H9 (cell line): ENCODE measurements at regions not wholly inside any gene's neighbourhood (a gene's known extent, or its start where the extent isn't known, plus 50 kb on each side); places are given as distances from the start of the nearest gene placed in this dataset.

Experiments used
- DNase-seq: peaks from one replicate; pipeline ENCODE4 v3.0.0-alpha.2; 2017
- H2AFZ ChIP-seq: one replicate; pipeline ENCODE4 v1.6.1; 2013; ENCODE audit warnings: mild to moderate bottlenecking, low read length, control low read depth, moderate library complexity
- H2AK5ac ChIP-seq: 2 replicates; pipeline ENCODE4 v1.6.1; 2013; ENCODE audit warnings: low read length, control low read depth, mixed read lengths; ENCODE audit not compliant: insufficient read length
- H2BK120ac ChIP-seq: one replicate; pipeline ENCODE4 v1.6.1; 2013; ENCODE audit warnings: low read depth, mild to moderate bottlenecking, low read length, control low read depth, inconsistent platforms; ENCODE audit not compliant: poor library complexity, severe bottlenecking
- H2BK12ac ChIP-seq: 2 replicates; pipeline ENCODE4 v1.6.1; 2013; ENCODE audit warnings: low read length, control low read depth, mixed read lengths, low read depth; ENCODE audit not compliant: insufficient read length
- H2BK15ac ChIP-seq: 2 replicates; pipeline ENCODE4 v1.6.1; 2013; ENCODE audit warnings: low read depth, low read length, control low read depth
- H2BK20ac ChIP-seq: one replicate; pipeline ENCODE4 v1.6.1; 2013; ENCODE audit warnings: low read depth, mild to moderate bottlenecking, low read length, control low read depth, inconsistent platforms; ENCODE audit not compliant: poor library complexity, severe bottlenecking
- H2BK5ac ChIP-seq: 2 replicates; pipeline ENCODE4 v1.6.1; 2013; ENCODE audit warnings: low read length, control low read depth, mixed read lengths; ENCODE audit not compliant: insufficient read length
- H3K14ac ChIP-seq: 2 replicates; pipeline ENCODE4 v1.6.1; 2013; ENCODE audit warnings: low read length, control low read depth; ENCODE audit not compliant: insufficient read depth
- H3K18ac ChIP-seq: 2 replicates; pipeline ENCODE4 v1.6.1; 2013; ENCODE audit warnings: low read depth, mild to moderate bottlenecking, mixed read lengths, low read length, control low read depth; ENCODE audit not compliant: insufficient read length
- H3K23ac ChIP-seq: 2 replicates; pipeline ENCODE4 v1.6.1; 2013; ENCODE audit warnings: low read length, control low read depth, mixed read lengths, low read depth; ENCODE audit not compliant: insufficient read length
- H3K23me2 ChIP-seq: 2 replicates; pipeline ENCODE4 v1.6.1; 2013; ENCODE audit warnings: low read depth, mild to moderate bottlenecking, mixed read lengths, low read length, control low read depth; ENCODE audit not compliant: insufficient read length, poor library complexity, severe bottlenecking
- H3K27ac ChIP-seq: 2 replicates; pipeline ENCODE4 v1.5.1; 2013; ENCODE audit warnings: low read length, control low read depth, mixed read lengths, low read depth; ENCODE audit not compliant: insufficient read length
- H3K27me3 ChIP-seq: 2 replicates; pipeline ENCODE4 v1.6.1; 2013; ENCODE audit warnings: low read length, control low read depth, inconsistent platforms; ENCODE audit not compliant: insufficient read depth
- H3K4ac ChIP-seq: 2 replicates; pipeline ENCODE4 v1.6.1; 2013; ENCODE audit warnings: low read depth, mild to moderate bottlenecking, control low read depth, inconsistent platforms, low read length, moderate library complexity
- H3K4me1 ChIP-seq: 2 replicates; pipeline ENCODE4 v1.6.1; 2013; ENCODE audit warnings: low read length, control low read depth, inconsistent platforms; ENCODE audit not compliant: insufficient read depth
- H3K4me2 ChIP-seq: 2 replicates; pipeline ENCODE4 v1.6.1; 2013; ENCODE audit warnings: low read length, control low read depth, mixed read lengths; ENCODE audit not compliant: insufficient read length, insufficient read depth
- H3K56ac ChIP-seq: 2 replicates; pipeline ENCODE4 v1.6.1; 2013; ENCODE audit warnings: low read depth, mild to moderate bottlenecking, mixed read lengths, low read length, control low read depth; ENCODE audit not compliant: insufficient read length
- H3K79me1 ChIP-seq: 2 replicates; pipeline ENCODE4 v1.6.1; 2013; ENCODE audit warnings: low read depth, mild to moderate bottlenecking, moderate library complexity, low read length, control low read depth, inconsistent platforms; ENCODE audit not compliant: insufficient read depth, poor library complexity, severe bottlenecking
- H3K79me2 ChIP-seq: 2 replicates; pipeline ENCODE4 v1.6.1; 2013; ENCODE audit warnings: low read length, control low read depth, inconsistent platforms; ENCODE audit not compliant: insufficient read depth
- H3K9ac ChIP-seq: 2 replicates; pipeline ENCODE4 v1.6.1; 2013; ENCODE audit warnings: low read length, control low read depth, mixed read lengths; ENCODE audit not compliant: insufficient read length; ENCODE audit errors: extremely low read depth
- H3K9me3 ChIP-seq: one replicate; pipeline ENCODE4 v1.6.1; 2013; ENCODE audit warnings: low read depth, low read length, inconsistent platforms; ENCODE audit not compliant: control insufficient read depth
- H3T11ph ChIP-seq: one replicate; pipeline ENCODE4 v1.6.1; 2013; ENCODE audit warnings: mild to moderate bottlenecking, low read length, control low read depth, inconsistent platforms
- H4K20me1 ChIP-seq: one replicate; pipeline ENCODE4 v1.6.1; 2013; ENCODE audit not compliant: control insufficient read depth, insufficient read length, insufficient read depth
- H4K5ac ChIP-seq: 2 replicates; pipeline ENCODE4 v1.6.1; 2013; ENCODE audit warnings: low read depth, mild to moderate bottlenecking, mixed read lengths, low read length, control low read depth; ENCODE audit not compliant: insufficient read length
- H4K8ac ChIP-seq: replicated peaks from 2 replicates; pipeline ENCODE4 v1.6.1; 2013; ENCODE audit warnings: low read length, control low read depth, mixed read lengths, low read depth; ENCODE audit not compliant: insufficient read length
- H4K91ac ChIP-seq: 2 replicates; pipeline ENCODE4 v1.6.1; 2013; ENCODE audit warnings: low read depth, mild to moderate bottlenecking, moderate library complexity, mixed read lengths, low read length, control low read depth; ENCODE audit not compliant: insufficient read length
- H3K27ac Mint-ChIP-seq, 3 experiments: 2 replicates in 2 of 3; 3 replicates in 1 of 3; pipeline ENCODE4 v1.8.0; 2020 to 2021; ENCODE audit warnings: mixed read lengths in 3 of 3, mild to moderate bottlenecking in 1 of 3, moderate library complexity in 1 of 3
- H3K27me3 Mint-ChIP-seq: 2 replicates; pipeline ENCODE4 v1.8.0; 2021; ENCODE audit warnings: low read depth, mild to moderate bottlenecking, moderate library complexity, mixed read lengths
- H3K36me3 Mint-ChIP-seq, 3 experiments: 2 replicates in 2 of 3; 3 replicates in 1 of 3; pipeline ENCODE4 v1.8.0; 2020 to 2021; ENCODE audit warnings: low read depth in 3 of 3, mixed read lengths in 3 of 3; ENCODE audit not compliant: insufficient read depth in 1 of 3
- H3K4me1 Mint-ChIP-seq, 2 experiments: 2 replicates each; pipeline ENCODE4 v1.8.0; 2020; ENCODE audit warnings: mixed read lengths in 2 of 2
- H3K4me3 Mint-ChIP-seq, 2 experiments: 2 replicates in 1 of 2; 3 replicates in 1 of 2; pipeline ENCODE4 v1.8.0; 2020 to 2021; ENCODE audit warnings: mild to moderate bottlenecking in 2 of 2, mixed read lengths in 2 of 2, moderate library complexity in 1 of 2
- H3K9me3 Mint-ChIP-seq, 2 experiments: 2 replicates in 1 of 2; 3 replicates in 1 of 2; pipeline ENCODE4 v1.8.0; 2020; ENCODE audit warnings: mild to moderate bottlenecking in 2 of 2, mixed read lengths in 2 of 2, moderate library complexity in 1 of 2
- CTCF ChIP-seq: fragments of 200-600 bp; sonication (generic); conservative IDR thresholded peaks from 3 replicates; pipeline ENCODE4 v1.8.0; 2021; ENCODE audit warnings: antibody characterized with exemption, mild to moderate bottlenecking
- WGBS: extraction: QIAGEN DNeasy Blood & Tissue Kit; methylation state at CpG from one replicate; pipeline ENCODE4 v1.1.7; 2013; ENCODE audit warnings: missing lambda C conversion rate, low lambda C conversion rate, mixed read lengths; ENCODE audit not compliant: insufficient read length; ENCODE audit errors: extremely low coverage; 5-methylcytosine and 5-hydroxymethylcytosine counted together

GRCh38 chr13:112183532-112184090, 116.7 kb downstream of the SOX1 start:
- H3K9me3 Mint-ChIP-seq = peaks cover 0 to 3% of the 10 kb centered on the region in 2 experiments; a peak in 1 of 5 replicates
- Histone ChIP-seq H3K23me2 (no peaks in the 10 kb centered on the region), H2BK12ac (no peak overlapping the region), H3K9me3 (no peaks in the 10 kb centered on the region), H4K91ac (no peak overlapping the region), H2AK5ac (no peak overlapping the region), H3K56ac (no peak overlapping the region), H3T11ph (no peak overlapping the region), H3K4ac (no peak overlapping the region), H3K18ac (no peak overlapping the region), H4K20me1 (no peaks in the 10 kb centered on the region), H3K14ac (no peak overlapping the region), H3K4me2 (no peak overlapping the region), H3K27me3 (no peaks in the 10 kb centered on the region), H2AFZ (no peak overlapping the region), H3K79me1 (no peaks in the 10 kb centered on the region), H2BK5ac (no peak overlapping the region), H2BK20ac (no peak overlapping the region), H3K4me1 (no peaks in the 10 kb centered on the region), H2BK15ac (no peak overlapping the region), H3K27ac (no peak overlapping the region), H4K8ac (no peak overlapping the region), H4K5ac (no peak overlapping the region), H3K9ac (no peak overlapping the region), H2BK120ac (no peak overlapping the region), H3K79me2 (no peaks in the 10 kb centered on the region), H3K23ac (no peak overlapping the region)
- no peaks in the 10 kb centered on the region; a peak in 1 of 7 replicates for H3K36me3 Mint-ChIP-seq
- peaks cover 3 to 6% of the 10 kb centered on the region in 2 experiments; a peak in 2 of 4 replicates for H3K4me1 Mint-ChIP-seq
- WGBS = no CpG with 5 or more reads among the region's 24 CpGs
- no peak overlapping the region for H3K4me3 Mint-ChIP-seq
- DNase-seq = no peak
- H3K27me3 Mint-ChIP-seq = peaks cover 23% of the 10 kb centered on the region
- no peak overlapping the region for H3K27ac Mint-ChIP-seq
- TF ChIP-seq CTCF = no peak
